ENCODE measurements at regions not wholly inside any gene's neighbourhood (a gene's known extent, or its start where the extent isn't known, plus 50 kb on each side); places are given as distances from the start of the nearest gene placed in this dataset.

DNA sequence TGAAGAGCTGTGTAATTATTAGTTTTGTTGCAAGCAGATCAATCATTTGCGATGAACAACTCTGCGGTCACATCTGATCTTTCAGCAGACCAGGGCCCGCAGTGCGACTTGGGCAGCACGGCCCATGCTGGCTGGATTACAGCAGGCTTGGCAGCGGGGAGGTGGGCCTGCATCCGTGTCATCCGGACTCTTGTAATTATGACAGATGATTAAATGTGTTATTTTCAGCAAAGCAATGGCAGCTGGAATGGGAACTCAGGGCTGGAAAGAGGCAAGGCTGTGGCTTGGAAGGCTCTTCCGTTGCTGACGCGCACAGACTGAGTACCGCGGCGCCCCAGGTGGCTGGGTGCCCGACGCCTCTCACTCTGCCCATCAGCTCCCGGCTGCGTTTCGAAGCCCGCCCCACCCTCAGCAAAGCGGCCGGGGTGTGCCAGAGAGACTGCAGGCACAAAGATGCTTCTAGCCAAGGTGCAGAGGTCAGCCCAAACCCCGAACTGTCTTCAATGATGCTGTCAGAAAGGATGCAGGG lies 397.4 kb upstream of the SALL3 start:
- intact Hi-C loops (cut with micrococcal nuclease; ENCODE audit: unreplicated experiment): no loop called here
- CTCF ChIA-PET (ENCODE audit: unreplicated experiment): no interaction called here
- no peaks in the 10 kb centered on the region for H3K9me2 ChIP-seq (ENCODE audit: insufficient read depth, low read length)
- POLR2A ChIA-PET: interaction anchor here (0.6 kb wide), 1 partner anchor 283 kb away, joined by 3 read pairs; no protein-coding TSS in a partner anchor
- H4K20me1 ChIP-seq (ENCODE audit: insufficient read depth, low read length): no peaks in the 10 kb centered on the region
- H3K36me3 ChIP-seq (ENCODE audit: insufficient read depth, low read length): no peaks in the 10 kb centered on the region
- H3K27ac ChIP-seq (ENCODE audit: low read depth, low read length, poor library complexity, severe bottlenecking): no peak overlapping the region
- DNase-seq (ENCODE audit: low spot score): no peak
- H2AFZ ChIP-seq (ENCODE audit: low read length): no peak overlapping the region
- H3K79me2 ChIP-seq (ENCODE audit: insufficient read depth, low read depth, low read length): no peaks in the 10 kb centered on the region
- no peaks in the 10 kb centered on the region for H3K9me3 ChIP-seq (ENCODE audit: low read length)
- H3K4me2 ChIP-seq (ENCODE audit: low read length): no peak overlapping the region
- BruUV-seq (replicated peaks): no TSS peak
- no peaks in the 10 kb centered on the region for H3K4me1 ChIP-seq (ENCODE audit: insufficient read depth, low read length, poor library complexity, severe bottlenecking)
- no peak overlapping the region for H3K4me3 ChIP-seq (ENCODE audit: low read depth, low read length, poor library complexity, severe bottlenecking)
- TF ChIP-seq, protein P1, sequence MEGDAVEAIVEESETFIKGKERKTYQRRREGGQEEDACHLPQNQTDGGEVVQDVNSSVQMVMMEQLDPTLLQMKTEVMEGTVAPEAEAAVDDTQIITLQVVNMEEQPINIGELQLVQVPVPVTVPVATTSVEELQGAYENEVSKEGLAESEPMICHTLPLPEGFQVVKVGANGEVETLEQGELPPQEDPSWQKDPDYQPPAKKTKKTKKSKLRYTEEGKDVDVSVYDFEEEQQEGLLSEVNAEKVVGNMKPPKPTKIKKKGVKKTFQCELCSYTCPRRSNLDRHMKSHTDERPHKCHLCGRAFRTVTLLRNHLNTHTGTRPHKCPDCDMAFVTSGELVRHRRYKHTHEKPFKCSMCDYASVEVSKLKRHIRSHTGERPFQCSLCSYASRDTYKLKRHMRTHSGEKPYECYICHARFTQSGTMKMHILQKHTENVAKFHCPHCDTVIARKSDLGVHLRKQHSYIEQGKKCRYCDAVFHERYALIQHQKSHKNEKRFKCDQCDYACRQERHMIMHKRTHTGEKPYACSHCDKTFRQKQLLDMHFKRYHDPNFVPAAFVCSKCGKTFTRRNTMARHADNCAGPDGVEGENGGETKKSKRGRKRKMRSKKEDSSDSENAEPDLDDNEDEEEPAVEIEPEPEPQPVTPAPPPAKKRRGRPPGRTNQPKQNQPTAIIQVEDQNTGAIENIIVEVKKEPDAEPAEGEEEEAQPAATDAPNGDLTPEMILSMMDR (conservative IDR thresholded peaks at IDR 0.05; ENCODE audit: low read length): no peak
- no peak for TF ChIP-seq EZH2phosphoT487 (IDR thresholded peaks at IDR 0.05; ENCODE audit: borderline replicate concordance, low read depth, low read length)

DNA sequence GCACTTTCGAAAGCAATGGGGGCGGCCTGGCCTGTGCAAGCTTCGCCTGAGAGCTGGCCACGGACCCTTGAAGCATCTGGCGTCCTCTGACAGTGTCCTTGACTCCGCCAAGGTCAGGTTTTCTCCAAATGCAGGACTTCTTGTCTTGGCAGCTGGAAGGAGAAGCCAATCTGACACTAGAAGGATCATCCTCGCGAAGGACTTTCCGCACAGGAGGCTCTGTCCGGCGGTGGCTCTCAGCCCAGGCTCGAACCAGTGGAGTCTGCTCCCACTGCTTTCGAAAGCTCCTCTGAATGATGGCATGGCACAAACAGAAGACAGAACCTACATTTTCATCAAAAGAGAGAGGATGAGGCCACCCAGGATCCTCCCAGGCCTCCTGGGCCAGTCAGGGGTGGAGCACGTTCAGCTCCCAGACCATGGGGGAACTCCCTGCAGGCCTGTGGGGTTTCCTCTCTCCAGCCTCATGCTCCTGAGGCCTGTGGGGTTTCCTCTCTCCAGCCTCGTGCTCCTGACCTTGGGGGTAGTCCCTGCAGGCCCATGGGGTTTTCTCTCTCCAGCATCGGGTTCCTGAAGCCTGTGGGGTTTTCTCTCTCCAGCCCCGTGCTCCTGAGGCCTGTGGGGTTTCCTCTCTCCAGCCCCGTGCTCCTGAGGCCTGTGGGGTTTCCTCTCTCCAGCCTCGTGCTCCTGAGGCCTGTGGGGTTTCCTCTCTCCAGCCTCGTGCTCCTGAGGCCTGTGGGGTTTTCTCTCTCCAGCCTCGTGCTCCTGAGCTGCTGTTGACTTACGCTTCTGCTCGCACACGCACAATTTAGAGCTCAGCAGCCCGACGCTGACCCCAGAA lies 396.5 kb upstream of the SALL3 start:
- H3K4me3 ChIP-seq (ENCODE audit: low read depth, low read length, poor library complexity, severe bottlenecking): no peak overlapping the region
- no peak overlapping the region for H3K27ac ChIP-seq (ENCODE audit: low read depth, low read length, poor library complexity, severe bottlenecking)
- no peak overlapping the region for H2AFZ ChIP-seq (ENCODE audit: low read length)
- intact Hi-C loops (cut with micrococcal nuclease; ENCODE audit: unreplicated experiment): no loop called here
- CTCF ChIA-PET (ENCODE audit: unreplicated experiment): interaction anchor here (0.6 kb wide), 1 partner anchor 41 kb away, joined by 3 read pairs; no protein-coding TSS in a partner anchor
- H3K36me3 ChIP-seq (ENCODE audit: insufficient read depth, low read length): no peaks in the 10 kb centered on the region
- DNase-seq (ENCODE audit: low spot score): no peak
- POLR2A ChIA-PET: no interaction called here
- no peaks in the 10 kb centered on the region for H3K9me3 ChIP-seq (ENCODE audit: low read length)
- H3K4me2 ChIP-seq (ENCODE audit: low read length): no peak overlapping the region
- no peak for TF ChIP-seq EZH2phosphoT487 (IDR thresholded peaks at IDR 0.05; ENCODE audit: borderline replicate concordance, low read depth, low read length)
- no peaks in the 10 kb centered on the region for H4K20me1 ChIP-seq (ENCODE audit: insufficient read depth, low read length)
- H3K4me1 ChIP-seq (ENCODE audit: insufficient read depth, low read length, poor library complexity, severe bottlenecking): no peaks in the 10 kb centered on the region
- BruUV-seq (replicated peaks): no TSS peak
- no peaks in the 10 kb centered on the region for H3K79me2 ChIP-seq (ENCODE audit: insufficient read depth, low read depth, low read length)
- H3K9me2 ChIP-seq (ENCODE audit: insufficient read depth, low read length): no peaks in the 10 kb centered on the region

DNA sequence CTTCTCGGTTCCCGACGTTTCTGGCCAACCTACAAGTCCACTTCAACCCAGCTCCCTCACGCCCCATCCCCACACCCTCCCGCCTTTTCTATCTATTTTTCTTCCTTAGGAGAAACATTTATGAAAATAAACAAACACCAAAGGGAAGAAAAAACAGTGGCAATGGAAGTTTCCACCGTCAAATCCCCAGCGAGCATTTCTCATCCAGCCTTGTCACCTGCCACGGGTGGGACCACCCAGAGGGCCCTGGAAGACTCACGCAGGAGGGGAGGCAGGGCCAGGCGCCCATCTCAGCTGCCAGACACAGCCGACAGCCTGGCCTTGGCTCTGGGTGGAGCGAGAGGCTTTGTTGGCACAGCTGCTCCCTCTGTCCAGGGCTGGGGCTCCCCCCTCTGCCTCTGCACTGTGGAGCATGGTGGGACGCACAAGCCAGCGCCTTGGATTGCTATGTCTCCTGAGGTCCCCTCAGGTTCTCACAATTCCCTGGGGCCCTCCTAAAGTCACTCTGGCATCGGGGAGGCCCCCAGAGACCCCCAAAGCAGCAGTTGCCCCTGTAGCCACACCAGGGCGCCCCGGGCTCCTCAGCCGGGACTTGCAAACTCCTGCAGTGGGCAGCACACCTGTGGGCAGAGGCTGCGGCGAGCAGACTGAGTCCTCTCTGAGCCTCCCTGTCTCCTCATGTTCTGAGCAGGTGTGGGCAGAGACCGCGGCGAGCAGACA lies 395.7 kb upstream of the SALL3 start:
- Histone ChIP-seq H3K4me1 (ENCODE audit: insufficient read depth, low read length, poor library complexity, severe bottlenecking) (no peaks in the 10 kb centered on the region), H4K20me1 (ENCODE audit: insufficient read depth, low read length) (no peaks in the 10 kb centered on the region), H3K79me2 (ENCODE audit: insufficient read depth, low read depth, low read length) (no peaks in the 10 kb centered on the region), H3K27ac (ENCODE audit: low read depth, low read length, poor library complexity, severe bottlenecking) (no peak overlapping the region), H3K4me2 (ENCODE audit: low read length) (no peak overlapping the region), H3K4me3 (ENCODE audit: low read depth, low read length, poor library complexity, severe bottlenecking) (no peak overlapping the region), H3K9me2 (ENCODE audit: insufficient read depth, low read length) (no peaks in the 10 kb centered on the region), H3K9me3 (ENCODE audit: low read length) (no peaks in the 10 kb centered on the region), H2AFZ (ENCODE audit: low read length) (no peak overlapping the region), H3K36me3 (ENCODE audit: insufficient read depth, low read length) (no peaks in the 10 kb centered on the region)
- ChIA-PET CTCF (ENCODE audit: unreplicated experiment) (interaction anchor here (0.6 kb wide), 1 partner anchor 40 kb away, joined by 3 read pairs; no protein-coding TSS in a partner anchor), POLR2A (no interaction called here)
- intact Hi-C loops (cut with micrococcal nuclease; ENCODE audit: unreplicated experiment): no loop called here
- no peak for DNase-seq (ENCODE audit: low spot score)
- no TSS peak for BruUV-seq (replicated peaks)
- TF ChIP-seq, protein P1 (conservative IDR thresholded peaks at IDR 0.05; ENCODE audit: low read length): no peak
- TF ChIP-seq EZH2phosphoT487 (IDR thresholded peaks at IDR 0.05; ENCODE audit: borderline replicate concordance, low read depth, low read length): no peak
